GM23338 (cell line): ENCODE measurements at regions not wholly inside any gene's neighbourhood (a gene's known extent, or its start where the extent isn't known, plus 50 kb on each side); places are given as distances from the start of the nearest gene placed in this dataset.

Source experiments
- ATAC-seq: fragments of 200-7000 bp; cut with Tn5 transposase; 3 replicates; pipeline ENCODE4 v1.9.1; 2020
- DNase-seq: peaks from one replicate; pipeline ENCODE4 v3.0.0-alpha.2; 2015; ENCODE audit warnings: low spot score
- H2AFZ ChIP-seq: fragments of 200-600 bp; sonication (generic); 2 replicates; pipeline ENCODE4 v1.8.0; 2016; ENCODE audit warnings: antibody characterized with exemption, mild to moderate bottlenecking, moderate library complexity
- H3F3A ChIP-seq: fragments of 200-600 bp; sonication (generic); replicated peaks from 2 replicates; pipeline ENCODE4 v1.8.0; 2017; ENCODE audit warnings: antibody characterized with exemption, mixed run types, low read depth
- H3K27ac ChIP-seq: fragments of 200-600 bp; sonication (generic); 2 replicates; pipeline ENCODE4 v1.6.1; 2016; ENCODE audit warnings: low read depth
- H3K27me3 ChIP-seq: fragments of 200-600 bp; sonication (generic); 2 replicates; pipeline ENCODE4 v1.8.0; 2016; ENCODE audit warnings: mild to moderate bottlenecking, mixed run types, moderate library complexity; ENCODE audit not compliant: insufficient read depth
- H3K36me3 ChIP-seq: fragments of 200-600 bp; sonication (generic); 2 replicates; pipeline ENCODE4 v1.8.0; 2016; ENCODE audit warnings: mild to moderate bottlenecking; ENCODE audit not compliant: insufficient read depth
- H3K4me1 ChIP-seq: fragments of 200-600 bp; sonication (generic); 2 replicates; pipeline ENCODE4 v1.8.0; 2016; ENCODE audit warnings: mild to moderate bottlenecking, moderate library complexity; ENCODE audit not compliant: insufficient read depth
- H3K4me2 ChIP-seq: fragments of 200-600 bp; sonication (generic); 2 replicates; pipeline ENCODE4 v1.7.1; 2017; ENCODE audit warnings: mixed run types
- H3K4me3 ChIP-seq: fragments of 200-600 bp; sonication (generic); 2 replicates; pipeline ENCODE4 v1.6.1; 2016; ENCODE audit warnings: mixed run types
- H3K79me2 ChIP-seq: fragments of 200-600 bp; sonication (generic); replicated peaks from 2 replicates; pipeline ENCODE4 v1.8.0; 2017; ENCODE audit warnings: mild to moderate bottlenecking; ENCODE audit not compliant: insufficient read depth
- H3K9me2 ChIP-seq: fragments of 200-600 bp; sonication (generic); 2 replicates; pipeline ENCODE4 v1.8.0; 2017; ENCODE audit not compliant: insufficient read depth
- H4K20me1 ChIP-seq: fragments of 200-600 bp; sonication (generic); replicated peaks from 2 replicates; pipeline ENCODE4 v1.8.0; 2017; ENCODE audit warnings: mild to moderate bottlenecking; ENCODE audit not compliant: insufficient read depth
- H3K27ac Mint-ChIP-seq: 2 replicates; pipeline ENCODE4 v1.8.0; 2020; ENCODE audit warnings: inconsistent platforms, mild to moderate bottlenecking, moderate library complexity, mixed read lengths
- H3K27me3 Mint-ChIP-seq: 3 replicates; pipeline ENCODE4 v1.8.0; 2022; ENCODE audit warnings: low read depth, mild to moderate bottlenecking, moderate library complexity, mixed read lengths, inconsistent platforms; ENCODE audit not compliant: insufficient read depth, poor library complexity
- H3K36me3 Mint-ChIP-seq: 3 replicates; pipeline ENCODE4 v1.8.0; 2021; ENCODE audit warnings: low read depth, mild to moderate bottlenecking, inconsistent platforms, moderate library complexity, mixed read lengths
- H3K4me1 Mint-ChIP-seq: 3 replicates; pipeline ENCODE4 v1.8.0; 2020; ENCODE audit warnings: mild to moderate bottlenecking, inconsistent platforms, mixed read lengths
- H3K4me3 Mint-ChIP-seq: 3 replicates; pipeline ENCODE4 v1.8.0; 2021; ENCODE audit warnings: moderate library complexity, mild to moderate bottlenecking, inconsistent platforms, mixed read lengths
- H3K9me3 Mint-ChIP-seq: 3 replicates; pipeline ENCODE4 v1.8.0; 2020; ENCODE audit warnings: moderate library complexity, mild to moderate bottlenecking, inconsistent platforms, mixed read lengths
- CTCF ChIP-seq, 2 experiments: fragments of 200-600 bp in 1 of 2; sonication (generic) in 1 of 2; conservative IDR thresholded peaks; 2 replicates each; pipeline versions ENCODE4 v1.5.1 to v1.6.1; 2016 to 2017; ENCODE audit warnings: antibody characterized with exemption in 2 of 2, low read depth in 2 of 2, mild to moderate bottlenecking in 2 of 2, moderate library complexity in 1 of 2
- ETS1 ChIP-seq: IDR thresholded peaks from 2 replicates; pipeline ENCODE4 v1.6.1; 2016; ENCODE audit warnings: antibody characterized with exemption
- EZH2 ChIP-seq: fragments of 200-600 bp; sonication (generic); IDR thresholded peaks from one replicate; pipeline ENCODE4 v1.8.0; 2017; ENCODE audit warnings: antibody characterized with exemption, mild to moderate bottlenecking, low read depth; ENCODE audit not compliant: unreplicated experiment
- JUNB ChIP-seq: IDR thresholded peaks from one replicate; pipeline ENCODE4 v1.6.1; 2016; ENCODE audit warnings: antibody characterized with exemption; ENCODE audit not compliant: unreplicated experiment
- REST ChIP-seq: IDR thresholded peaks from one replicate; pipeline ENCODE4 v1.6.1; 2018; ENCODE audit warnings: antibody characterized with exemption; ENCODE audit not compliant: unreplicated experiment
- ZNF114 ChIP-seq: fragments of 250-450 bp; sonication (Bioruptor Pico); IDR thresholded peaks from 2 replicates; pipeline ENCODE4 v1.5.0; 2020; ENCODE audit warnings: mild to moderate bottlenecking, moderate library complexity
- ZNF462 ChIP-seq: fragments of 250-450 bp; sonication (Bioruptor Pico); IDR thresholded peaks from 2 replicates; pipeline ENCODE4 v1.5.0; 2020; ENCODE audit warnings: mild to moderate bottlenecking, moderate library complexity

GRCh38 chr7:7129381-7129780, 53.0 kb upstream of the C1GALT1 start (continued):
- TF ChIP-seq CTCF (conservative IDR thresholded peaks at IDR 0.05; ENCODE audit: low read depth in 2 of 2) (no peak), EZH2 (no peak), REST (no peak), ETS1 (no peak), ZNF114 (CRISPR knock-in tag) (no peak), JUNB (no peak)

- no peak overlapping the region for H3K27ac Mint-ChIP-seq
- TF ChIP-seq CTCF (conservative IDR thresholded peaks at IDR 0.05; ENCODE audit: low read depth in 2 of 2) (no peak), EZH2 (no peak), ZNF114 (CRISPR knock-in tag) (no peak), ZNF462 (CRISPR knock-in tag) (no peak), ETS1 (no peak), JUNB (no peak)
Observed at GRCh38 chr7:7131273-7131672, 51.1 kb upstream of the C1GALT1 start.

More at GRCh38 chr7:7131273-7131672, 51.1 kb upstream of the C1GALT1 start:
- 0 out of 2 replicates have a peak overlapping the region, but pooled peaks have one; percentile 24 for H3K4me2 ChIP-seq
- no peaks in the 10 kb centered on the region for H3F3A ChIP-seq
- H3K36me3 ChIP-seq = no peaks in the 10 kb centered on the region
- H2AFZ ChIP-seq = peak overlapping the region; percentile 7; the same call in 1 of the 2 replicates
- no peaks in the 10 kb centered on the region for H3K79me2 ChIP-seq
- Mint-ChIP-seq H3K4me3 (no peak overlapping the region), H3K27me3 (peaks cover 4% of the 10 kb centered on the region), H3K4me1 (peaks cover 15% of the 10 kb centered on the region; the same call in 2 of the 3 replicates), H3K36me3 (no peaks in the 10 kb centered on the region), H3K9me3 (no peaks in the 10 kb centered on the region; the same call in 2 of the 3 replicates)
- H3K27me3 ChIP-seq = no peaks in the 10 kb centered on the region
- DNase-seq = peak; percentile 49
- H4K20me1 ChIP-seq = no peaks in the 10 kb centered on the region
- no peak overlapping the region for H3K27ac ChIP-seq
- peak; percentile 71 for ATAC-seq
- no peak overlapping the region for H3K4me3 ChIP-seq
- peaks cover under 1% of the 10 kb centered on the region; the same call in 1 of the 2 replicates for H3K4me1 ChIP-seq
- H3K9me2 ChIP-seq = no peaks in the 10 kb centered on the region
